Loucy (cell line): ENCODE measurements at regions not wholly inside any gene's neighbourhood (a gene's known extent, or its start where the extent isn't known, plus 50 kb on each side); places are given as distances from the start of the nearest gene placed in this dataset.

Experiments used
- H2AFZ ChIP-seq: fragments of 200-600 bp; sonication (generic); 2 replicates; pipeline ENCODE4 v1.6.0; 2016; ENCODE audit warnings: antibody characterized with exemption, mild to moderate bottlenecking, low read length, moderate library complexity
- H3F3A ChIP-seq: fragments of 200-600 bp; 2 replicates; pipeline ENCODE4 v1.6.0; 2016; ENCODE audit warnings: antibody characterized with exemption, low read depth, mild to moderate bottlenecking
- H3K27me3 ChIP-seq: fragments of 200-600 bp; sonication (generic); 2 replicates; pipeline ENCODE4 v1.6.1; 2014; ENCODE audit warnings: low read length, mild to moderate bottlenecking; ENCODE audit not compliant: insufficient read depth, poor library complexity, severe bottlenecking
- H3K36me3 ChIP-seq: fragments of 200-600 bp; sonication (generic); 2 replicates; pipeline ENCODE4 v1.6.1; 2016; ENCODE audit warnings: low read length; ENCODE audit not compliant: insufficient read depth
- H3K4me1 ChIP-seq: fragments of 200-600 bp; sonication (generic); 2 replicates; pipeline ENCODE4 v1.5.1; 2014; ENCODE audit warnings: low read length, mild to moderate bottlenecking; ENCODE audit not compliant: insufficient read depth, poor library complexity, severe bottlenecking
- H3K4me2 ChIP-seq: fragments of 200-600 bp; sonication (generic); 2 replicates; pipeline ENCODE4 v1.6.0; 2014; ENCODE audit warnings: antibody characterized with exemption, low read length, low read depth, mild to moderate bottlenecking; ENCODE audit not compliant: poor library complexity, severe bottlenecking
- H3K4me3 ChIP-seq: fragments of 200-600 bp; sonication (generic); 2 replicates; pipeline ENCODE4 v1.5.1; 2014; ENCODE audit warnings: low read length, mild to moderate bottlenecking, mixed read lengths; ENCODE audit not compliant: poor library complexity, severe bottlenecking
- H3K79me2 ChIP-seq: fragments of 200-600 bp; sonication (generic); 2 replicates; pipeline ENCODE4 v1.6.1; 2014; ENCODE audit warnings: low read length; ENCODE audit not compliant: insufficient read depth
- H3K9ac ChIP-seq: fragments of 200-600 bp; sonication (generic); 2 replicates; pipeline ENCODE4 v1.6.0; 2014; ENCODE audit warnings: mild to moderate bottlenecking, low read depth, low read length, moderate library complexity; ENCODE audit not compliant: poor library complexity, severe bottlenecking
- H3K9me2 ChIP-seq: fragments of 200-600 bp; sonication (generic); replicated peaks from 2 replicates; pipeline ENCODE4 v1.6.1; 2016; ENCODE audit warnings: low read depth, low read length, mixed read lengths
- H3K9me3 ChIP-seq: fragments of 200-600 bp; sonication (generic); 2 replicates; pipeline ENCODE4 v1.6.1; 2014; ENCODE audit warnings: mild to moderate bottlenecking, antibody characterized with exemption, low read length, low read depth; ENCODE audit not compliant: insufficient read depth
- H4K20me1 ChIP-seq: fragments of 200-600 bp; sonication (generic); 2 replicates; pipeline ENCODE4 v1.6.0; 2014; ENCODE audit warnings: antibody characterized with exemption, low read length, mild to moderate bottlenecking; ENCODE audit not compliant: insufficient read depth, poor library complexity, severe bottlenecking
- EZH2phosphoT487 ChIP-seq: fragments of 200-600 bp; IDR thresholded peaks from 2 replicates; pipeline ENCODE4 v1.6.1; 2018; ENCODE audit warnings: antibody characterized with exemption, mild to moderate bottlenecking, moderate library complexity, borderline replicate concordance
- TF ChIP-seq, protein P1 (sequence below): fragments of 200-600 bp; sonication (generic); conservative IDR thresholded peaks from 2 replicates; pipeline ENCODE4 v1.5.1; 2014; ENCODE audit warnings: mild to moderate bottlenecking, antibody characterized with exemption, low read length

DNA sequence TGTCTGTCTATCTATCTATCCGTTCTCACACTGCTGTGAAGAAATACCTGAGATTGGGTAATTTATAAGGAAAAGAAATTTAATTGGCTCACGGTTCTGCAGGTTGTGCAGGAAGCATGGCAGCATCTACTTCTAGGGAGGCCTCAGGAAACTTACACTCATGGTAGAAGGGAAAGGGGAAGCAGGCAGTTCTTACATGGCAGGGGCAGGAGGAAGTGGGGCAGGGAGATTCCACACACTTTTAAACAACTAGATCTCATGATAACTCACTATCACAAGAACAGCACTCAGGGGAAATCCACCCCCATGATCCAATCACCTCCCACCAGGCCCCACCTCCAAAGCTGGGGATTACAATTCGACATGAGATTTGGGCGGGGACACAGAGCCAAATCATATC is 105.3 kb downstream of the SLC10A2 start:
- no peak overlapping the region for H3K9ac ChIP-seq
- H3K4me3 ChIP-seq, result no peak overlapping the region
- no peaks in the 10 kb centered on the region for H3F3A ChIP-seq
- no peak overlapping the region for H2AFZ ChIP-seq
- no peaks in the 10 kb centered on the region for H3K36me3 ChIP-seq
- H3K79me2 ChIP-seq, result no peaks in the 10 kb centered on the region
- H3K9me2 ChIP-seq, result no peaks in the 10 kb centered on the region
- H3K27me3 ChIP-seq, result no peaks in the 10 kb centered on the region
- no peaks in the 10 kb centered on the region for H3K4me1 ChIP-seq
- no peaks in the 10 kb centered on the region for H4K20me1 ChIP-seq
- no peaks in the 10 kb centered on the region for H3K9me3 ChIP-seq
- no peak overlapping the region for H3K4me2 ChIP-seq
- TF ChIP-seq, protein P1, sequence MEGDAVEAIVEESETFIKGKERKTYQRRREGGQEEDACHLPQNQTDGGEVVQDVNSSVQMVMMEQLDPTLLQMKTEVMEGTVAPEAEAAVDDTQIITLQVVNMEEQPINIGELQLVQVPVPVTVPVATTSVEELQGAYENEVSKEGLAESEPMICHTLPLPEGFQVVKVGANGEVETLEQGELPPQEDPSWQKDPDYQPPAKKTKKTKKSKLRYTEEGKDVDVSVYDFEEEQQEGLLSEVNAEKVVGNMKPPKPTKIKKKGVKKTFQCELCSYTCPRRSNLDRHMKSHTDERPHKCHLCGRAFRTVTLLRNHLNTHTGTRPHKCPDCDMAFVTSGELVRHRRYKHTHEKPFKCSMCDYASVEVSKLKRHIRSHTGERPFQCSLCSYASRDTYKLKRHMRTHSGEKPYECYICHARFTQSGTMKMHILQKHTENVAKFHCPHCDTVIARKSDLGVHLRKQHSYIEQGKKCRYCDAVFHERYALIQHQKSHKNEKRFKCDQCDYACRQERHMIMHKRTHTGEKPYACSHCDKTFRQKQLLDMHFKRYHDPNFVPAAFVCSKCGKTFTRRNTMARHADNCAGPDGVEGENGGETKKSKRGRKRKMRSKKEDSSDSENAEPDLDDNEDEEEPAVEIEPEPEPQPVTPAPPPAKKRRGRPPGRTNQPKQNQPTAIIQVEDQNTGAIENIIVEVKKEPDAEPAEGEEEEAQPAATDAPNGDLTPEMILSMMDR, result no peak

GRCh38 chr13:102956449-102956848 is 109.8 kb downstream of the SLC10A2 start:
- no peaks in the 10 kb centered on the region for H3K79me2 ChIP-seq
- H3K9me2 ChIP-seq, result no peaks in the 10 kb centered on the region
- no peaks in the 10 kb centered on the region for H3K4me1 ChIP-seq
- no peak overlapping the region for H3K9ac ChIP-seq
- H4K20me1 ChIP-seq, result no peaks in the 10 kb centered on the region
- no peak overlapping the region for H3K4me3 ChIP-seq
- H3K9me3 ChIP-seq, result no peaks in the 10 kb centered on the region
- H3K36me3 ChIP-seq, result no peaks in the 10 kb centered on the region
- H3K27me3 ChIP-seq, result no peaks in the 10 kb centered on the region
- TF ChIP-seq, protein P1, result no peak
- no peak for TF ChIP-seq EZH2phosphoT487
- H3F3A ChIP-seq, result no peaks in the 10 kb centered on the region
- H2AFZ ChIP-seq, result no peak overlapping the region
- H3K4me2 ChIP-seq, result no peak overlapping the region

DNA sequence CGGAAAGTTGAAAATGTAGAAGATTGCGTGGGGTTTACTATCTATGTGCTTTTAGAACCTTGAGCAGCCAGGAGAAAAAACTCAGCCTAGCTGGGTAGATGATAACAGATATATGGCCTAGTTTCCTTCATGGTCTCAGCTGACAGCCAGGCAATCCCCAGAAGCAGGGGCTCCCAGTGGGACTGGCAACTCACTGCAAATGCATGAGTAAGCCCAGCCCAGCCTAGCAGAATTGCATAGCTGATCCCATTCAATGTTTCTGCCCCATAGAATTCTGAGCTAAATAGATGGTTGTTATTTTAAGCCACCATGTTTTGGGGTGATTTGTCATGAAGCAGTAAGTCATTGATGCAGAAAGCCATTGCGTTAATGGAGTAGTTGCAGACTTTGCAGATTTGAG is 108.5 kb downstream of the ERCC5 start:
- H3F3A ChIP-seq, result no peaks in the 10 kb centered on the region
- no peak overlapping the region for H3K9ac ChIP-seq
- no peak overlapping the region for H2AFZ ChIP-seq
- no peak for TF ChIP-seq EZH2phosphoT487
- TF ChIP-seq, protein P1, result no peak
- no peaks in the 10 kb centered on the region for H4K20me1 ChIP-seq
- H3K4me3 ChIP-seq, result no peak overlapping the region
- H3K27me3 ChIP-seq, result no peaks in the 10 kb centered on the region
- H3K4me1 ChIP-seq, result no peaks in the 10 kb centered on the region
- H3K79me2 ChIP-seq, result no peaks in the 10 kb centered on the region
- no peaks in the 10 kb centered on the region for H3K9me2 ChIP-seq
- H3K4me2 ChIP-seq, result no peak overlapping the region
- no peaks in the 10 kb centered on the region for H3K9me3 ChIP-seq
- H3K36me3 ChIP-seq, result no peaks in the 10 kb centered on the region
